ENCODE measurements at regions not wholly inside any gene's neighbourhood (a gene's known extent, or its start where the extent isn't known, plus 50 kb on each side); places are given as distances from the start of the nearest gene placed in this dataset.
"Not testable (repeated sequence)": the region's sequence is repeated elsewhere in the genome, so short reads cannot be mapped to it uniquely, and the experiment has no call there.

GRCh38 chr4:164320847-164321246 lies 433.1 kb upstream of the SMIM31 start:
- no peak for DNase-seq (ENCODE audit: low spot score)

DNA sequence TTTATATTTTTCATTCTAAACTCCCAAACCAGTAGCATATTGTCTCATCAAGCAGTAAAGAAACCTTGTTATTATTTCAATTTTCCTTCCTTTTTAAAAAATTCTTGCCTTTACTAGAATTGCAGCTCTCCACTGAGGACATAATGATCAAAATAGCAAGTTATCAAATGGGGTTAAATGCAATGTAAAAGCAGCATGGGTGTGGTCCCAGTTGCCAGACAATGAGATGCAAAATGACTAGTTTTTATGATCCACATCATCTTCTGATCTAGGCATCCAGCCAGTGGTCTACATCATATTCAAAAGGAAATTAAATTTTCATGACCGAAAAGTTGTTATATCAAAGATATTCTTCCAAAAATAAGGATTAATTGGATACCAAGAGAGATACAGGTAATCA lies 427.9 kb upstream of the SMIM31 start:
- no peak for DNase-seq (ENCODE audit: low spot score)

- DNase-seq (ENCODE audit: low spot score) = no peak
Measured at GRCh38 chr4:164337219-164337944, 416.5 kb upstream of the SMIM31 start.

DNA sequence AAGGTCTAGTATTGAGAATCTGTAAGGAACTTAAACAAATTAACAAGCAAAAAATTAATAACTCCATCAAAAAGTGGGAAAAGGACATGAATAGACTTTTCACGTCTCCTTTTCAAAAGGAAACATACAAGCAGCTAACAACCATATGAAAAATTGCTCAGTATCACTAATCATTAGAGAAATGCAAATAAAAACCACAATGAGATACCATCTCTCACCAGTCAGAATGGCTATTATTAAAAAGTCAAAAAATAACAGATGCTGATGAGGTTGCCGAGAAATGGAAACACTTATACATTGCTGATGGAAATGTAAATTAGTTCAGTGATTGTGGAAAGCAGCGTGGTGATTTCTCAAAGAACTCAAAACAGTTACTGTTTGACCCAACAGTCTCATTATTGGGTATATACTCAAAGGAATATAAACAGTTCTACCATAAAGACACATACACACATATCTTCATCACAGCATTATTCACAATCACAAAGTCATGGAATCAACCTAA lies 410.4 kb upstream of the SMIM31 start:
- no peak for DNase-seq (ENCODE audit: low spot score)

DNA sequence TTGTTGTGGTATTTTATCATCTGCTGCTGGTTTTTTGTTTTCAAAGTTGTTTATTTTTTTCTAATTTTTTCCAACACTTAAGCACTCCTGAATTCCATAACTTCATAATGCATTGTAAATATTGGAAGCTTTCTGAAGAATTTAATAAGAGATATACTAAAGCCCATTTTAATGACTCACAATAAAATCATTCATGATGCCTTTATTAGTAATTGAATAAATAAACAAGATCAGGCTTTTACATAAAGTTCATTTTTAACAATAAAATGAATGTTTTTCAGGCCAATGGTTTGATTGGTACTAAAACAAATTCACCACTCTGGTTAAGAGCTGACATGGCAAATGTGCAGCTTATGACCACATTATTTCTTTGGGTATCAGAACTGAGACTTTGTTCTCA lies 408.2 kb upstream of the SMIM31 start:
- no peak for DNase-seq (ENCODE audit: low spot score)

DNA sequence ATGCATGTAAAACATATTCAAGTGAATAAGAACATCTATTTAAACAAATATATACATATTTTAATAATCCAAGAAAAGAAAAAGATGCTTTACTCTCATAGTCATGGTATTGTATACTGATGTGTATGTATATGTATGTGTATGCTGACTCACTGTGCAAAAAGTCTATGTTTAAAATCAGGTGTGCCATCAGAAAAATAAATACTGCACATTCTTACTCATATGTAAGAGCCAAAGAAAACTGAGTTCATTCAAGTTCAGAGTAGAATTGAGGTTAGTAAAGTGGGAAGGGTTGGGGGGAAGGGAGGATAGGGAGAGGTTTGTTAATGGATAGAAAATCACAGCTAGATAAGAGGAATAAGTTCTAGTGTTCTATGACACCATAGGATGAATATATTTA lies 403.9 kb upstream of the SMIM31 start:
- no peak for DNase-seq (ENCODE audit: low spot score)

DNA sequence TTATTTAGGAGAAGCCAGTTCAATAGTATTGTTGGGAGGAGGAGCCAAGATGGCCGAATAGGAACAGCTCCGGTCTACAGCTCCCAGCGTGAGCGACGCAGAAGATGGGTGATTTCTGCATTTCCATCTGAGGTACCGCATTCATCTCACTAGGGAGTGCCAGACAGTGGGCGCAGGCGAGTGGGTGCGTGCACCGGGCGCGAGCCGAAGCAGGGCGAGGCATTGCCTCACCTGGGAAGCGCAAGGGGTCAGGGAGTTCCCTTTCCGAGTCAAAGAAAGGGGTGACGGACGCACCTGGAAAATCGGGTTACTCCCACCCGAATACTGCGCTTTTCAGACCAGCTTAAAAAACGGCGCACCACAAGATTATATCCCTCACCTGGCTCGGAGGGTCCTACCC lies 403.2 kb upstream of the SMIM31 start:
- DNase-seq (ENCODE audit: low spot score) = not testable (repeated sequence)

- DNase-seq (ENCODE audit: low spot score) = no peak
Measured at GRCh38 chr4:164357957-164358356, 396.0 kb upstream of the SMIM31 start.

GRCh38 chr4:164358400-164358799 lies 395.5 kb upstream of the SMIM31 start:
- DNase-seq (ENCODE audit: low spot score) = no peak

DNA sequence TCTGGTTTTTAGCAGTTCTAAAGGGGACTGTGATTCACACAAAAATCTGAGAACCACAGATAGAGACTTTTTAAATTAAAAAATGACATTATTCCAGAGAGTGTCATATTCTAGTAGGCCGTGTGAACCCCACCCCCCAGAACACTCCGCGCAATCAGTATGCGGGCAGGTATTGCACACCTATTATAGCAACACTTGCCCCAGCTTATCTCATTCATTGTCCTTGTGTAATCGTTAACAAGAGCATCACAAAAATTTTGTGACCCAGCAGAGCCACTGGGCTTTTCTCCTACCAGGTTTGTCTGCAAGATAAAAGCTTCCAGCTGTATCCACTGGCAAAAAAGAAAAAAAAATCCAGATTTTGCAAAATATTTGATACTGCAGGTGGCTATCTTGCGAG lies 394.1 kb upstream of the SMIM31 start:
- no peak for DNase-seq (ENCODE audit: low spot score)

DNA sequence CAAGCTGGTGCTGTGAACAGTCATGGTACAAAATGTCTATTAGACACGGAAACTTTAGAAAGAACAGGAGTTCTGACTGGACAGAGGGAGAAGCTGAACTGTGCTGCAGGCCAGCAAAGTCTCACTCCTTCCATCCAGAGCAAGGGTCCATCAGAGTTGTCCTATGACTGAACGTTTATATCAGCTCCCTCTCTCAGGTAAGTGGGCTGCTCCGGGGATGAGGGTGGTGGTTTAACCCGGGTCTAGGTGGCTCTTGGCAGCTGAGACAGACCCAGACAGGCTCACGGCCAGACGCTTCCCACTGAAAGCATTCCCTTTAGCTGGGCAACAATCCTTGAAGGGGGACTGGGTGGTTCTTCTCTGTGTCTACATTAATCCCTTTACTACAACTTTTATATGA lies 385.0 kb upstream of the SMIM31 start:
- no peak for DNase-seq (ENCODE audit: low spot score)

- no peak for DNase-seq (ENCODE audit: low spot score)
Measured at GRCh38 chr4:164373021-164373420, 380.9 kb upstream of the SMIM31 start.

DNA sequence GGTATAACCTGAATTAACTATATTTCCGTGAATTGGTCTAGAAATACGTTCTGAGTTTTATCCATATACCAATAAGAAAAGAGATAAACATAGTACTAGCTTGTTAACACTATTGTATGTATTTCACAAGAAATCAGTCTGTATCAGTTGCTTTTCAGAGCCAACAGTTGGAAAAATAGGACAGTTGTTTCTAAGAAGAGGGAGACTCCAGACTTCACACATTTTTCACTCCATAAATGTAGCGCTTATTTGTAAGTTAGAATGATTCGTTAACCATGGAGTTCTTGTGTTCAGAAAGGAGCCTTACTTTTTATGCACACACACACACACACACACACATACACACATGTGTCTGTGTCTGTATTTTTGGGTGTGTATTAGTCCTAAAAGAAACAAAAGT lies 376.7 kb upstream of the SMIM31 start:
- DNase-seq (ENCODE audit: low spot score) = no peak

GRCh38 chr4:164378361-164378760 lies 375.6 kb upstream of the SMIM31 start:
- no peak for DNase-seq (ENCODE audit: low spot score)

DNA sequence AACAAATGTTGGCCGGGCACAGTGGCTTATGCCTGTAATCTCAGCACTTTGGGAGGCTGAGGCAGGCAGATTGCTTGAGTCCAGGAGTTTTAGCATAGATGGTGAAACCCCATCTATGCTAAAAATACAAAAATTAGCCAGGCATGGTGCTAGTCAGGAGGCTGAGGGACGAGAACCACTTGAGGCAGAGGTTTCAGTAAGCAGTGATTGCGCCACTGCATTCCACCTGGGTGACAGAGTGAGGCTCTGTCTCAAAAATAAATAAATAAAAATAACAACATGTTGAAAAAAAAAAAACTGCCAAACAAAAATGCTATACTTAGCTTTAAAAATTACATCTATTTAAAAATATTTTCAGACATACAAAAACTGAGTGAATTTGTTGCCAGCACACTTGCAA lies 374.2 kb upstream of the SMIM31 start:
- no peak for DNase-seq (ENCODE audit: low spot score)

DNA sequence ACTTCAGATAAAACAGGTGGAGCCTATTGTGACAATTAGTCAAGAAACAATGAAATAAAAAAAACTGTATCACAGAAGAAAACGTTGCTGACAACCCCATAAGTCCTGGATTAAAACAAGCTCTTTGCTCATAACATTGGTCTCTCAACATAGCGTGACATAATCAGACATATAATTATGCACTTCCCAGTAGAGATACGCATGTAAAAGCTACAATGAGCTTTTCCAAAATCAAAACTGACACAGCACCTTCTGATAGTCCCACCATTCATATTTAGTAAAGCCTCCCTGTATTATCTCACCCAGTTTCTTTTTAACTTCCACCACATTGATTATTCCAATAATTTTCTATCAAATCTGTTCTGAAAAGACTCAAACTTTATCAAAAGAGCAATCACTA lies 372.1 kb upstream of the SMIM31 start:
- DNase-seq (ENCODE audit: low spot score) = no peak

GRCh38 chr4:164383058-164383357 lies 370.9 kb upstream of the SMIM31 start:
- DNase-seq (ENCODE audit: low spot score) = no peak

DNA sequence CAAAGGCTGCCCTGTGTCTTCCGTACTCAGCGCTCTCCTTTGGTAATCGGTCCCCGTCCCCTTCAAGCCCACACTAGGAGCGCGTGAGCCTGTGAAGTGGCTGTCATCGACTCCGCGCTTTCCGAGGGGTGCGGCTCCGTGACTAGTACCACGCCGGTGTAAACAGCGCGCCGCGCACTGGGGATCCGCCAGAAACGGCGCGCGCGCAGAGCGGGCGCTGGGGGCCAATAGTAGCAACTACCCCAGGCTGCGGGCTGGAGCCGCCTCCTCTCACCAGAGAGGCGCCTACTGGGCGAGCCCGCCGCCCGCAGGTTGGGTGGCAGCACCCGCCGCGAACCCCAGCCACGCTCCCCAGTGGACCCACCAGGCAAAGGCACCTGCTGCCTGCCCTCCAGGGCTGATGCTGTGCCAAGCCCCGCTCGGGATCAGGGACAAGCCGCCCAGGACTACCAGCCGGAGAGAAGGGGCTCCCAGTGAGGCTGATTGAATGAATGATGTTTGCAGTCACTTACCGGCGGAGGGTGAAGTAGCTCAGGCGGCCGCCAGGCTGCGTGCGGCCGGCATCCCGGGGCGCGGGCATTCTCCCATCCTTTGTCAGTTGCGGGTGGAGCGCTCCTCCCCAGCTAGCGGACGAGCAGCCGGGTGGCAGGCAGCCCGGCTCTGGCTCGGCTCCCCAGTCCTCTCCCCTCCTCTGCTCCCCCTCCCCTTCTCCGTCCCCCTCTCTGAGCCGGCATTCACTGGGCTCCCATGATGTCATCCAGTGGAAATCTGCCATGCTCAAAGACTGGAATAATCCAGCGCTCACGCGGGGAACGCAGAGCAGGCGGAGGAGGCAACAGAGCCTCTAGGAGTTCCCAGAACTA lies 370.3 kb upstream of the SMIM31 start:
- no peak for DNase-seq (ENCODE audit: low spot score)

DNA sequence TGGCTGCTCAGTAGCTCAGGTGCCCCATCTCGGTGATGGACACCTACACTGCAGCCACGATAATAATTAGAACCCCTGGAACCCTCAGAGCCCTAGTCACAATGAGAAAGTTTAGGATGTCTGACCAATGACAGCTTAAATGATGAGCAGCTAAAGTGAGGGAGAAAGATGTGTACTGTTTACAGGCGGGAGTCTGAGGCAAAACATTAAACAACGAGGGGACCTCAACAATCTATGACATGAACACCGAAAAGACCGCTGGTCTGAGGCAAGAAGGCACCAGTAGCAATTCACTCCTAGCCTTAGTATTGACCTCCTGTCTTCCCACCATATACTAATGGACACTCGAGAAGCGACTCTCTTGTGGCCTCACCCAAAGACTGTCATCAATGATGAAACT lies 369.5 kb upstream of the SMIM31 start:
- DNase-seq (ENCODE audit: low spot score) = no peak

DNA sequence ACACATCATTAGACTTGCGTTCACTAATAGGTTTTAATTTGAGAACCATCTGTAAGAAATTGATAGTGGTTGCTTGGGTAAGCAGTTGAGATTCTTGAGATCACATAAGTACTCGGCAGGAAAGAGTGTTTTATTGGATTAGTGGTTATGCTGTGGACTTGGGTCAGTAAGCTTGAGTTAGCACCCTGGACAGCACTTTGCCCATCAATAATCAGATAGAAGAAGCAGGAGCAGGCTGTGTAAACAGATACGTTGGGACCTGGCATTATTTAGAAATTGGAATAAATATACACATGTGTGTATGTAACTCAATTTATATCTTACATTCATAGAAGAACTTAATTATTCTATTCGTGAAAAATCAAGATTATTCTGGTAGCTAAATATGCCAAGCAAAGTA lies 357.5 kb upstream of the SMIM31 start:
- no peak for DNase-seq (ENCODE audit: low spot score)

DNA sequence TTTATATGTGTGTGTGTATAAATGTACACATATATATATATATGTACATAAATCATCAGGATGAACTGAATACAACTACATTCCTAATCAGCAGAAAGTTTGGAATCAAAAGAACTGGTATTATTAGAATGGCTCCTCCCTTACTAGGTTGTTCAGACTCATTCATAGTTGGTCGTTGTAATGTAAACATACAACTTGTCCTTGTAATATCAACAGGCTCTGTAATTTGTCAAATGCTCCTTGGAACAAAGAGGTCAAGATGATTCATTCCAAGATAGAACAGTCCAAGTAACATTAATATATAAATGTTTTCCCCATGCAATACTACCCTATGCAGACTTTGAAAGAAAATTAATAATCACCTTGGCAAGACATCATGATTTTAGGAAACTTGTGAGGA lies 351.4 kb upstream of the SMIM31 start:
- no peak for DNase-seq (ENCODE audit: low spot score)

DNA sequence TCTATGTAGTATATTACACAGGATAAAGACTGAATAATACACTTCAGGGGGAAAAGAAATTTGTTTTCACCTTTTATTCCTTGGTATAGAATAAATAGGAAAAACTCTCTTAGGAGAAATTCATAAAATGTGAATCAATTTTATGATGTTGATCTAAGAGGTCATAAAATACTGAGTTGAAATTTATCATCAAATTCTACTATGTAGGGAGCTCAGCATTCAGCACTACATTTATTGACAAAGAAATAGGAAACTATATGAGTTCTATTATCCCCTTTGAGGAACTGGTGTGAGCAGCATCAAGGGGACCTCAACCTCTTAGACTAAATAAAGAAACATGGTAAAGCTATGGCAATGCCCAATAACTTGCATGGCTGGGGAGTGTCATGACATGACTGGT lies 348.2 kb upstream of the SMIM31 start:
- no peak for DNase-seq (ENCODE audit: low spot score)

DNA sequence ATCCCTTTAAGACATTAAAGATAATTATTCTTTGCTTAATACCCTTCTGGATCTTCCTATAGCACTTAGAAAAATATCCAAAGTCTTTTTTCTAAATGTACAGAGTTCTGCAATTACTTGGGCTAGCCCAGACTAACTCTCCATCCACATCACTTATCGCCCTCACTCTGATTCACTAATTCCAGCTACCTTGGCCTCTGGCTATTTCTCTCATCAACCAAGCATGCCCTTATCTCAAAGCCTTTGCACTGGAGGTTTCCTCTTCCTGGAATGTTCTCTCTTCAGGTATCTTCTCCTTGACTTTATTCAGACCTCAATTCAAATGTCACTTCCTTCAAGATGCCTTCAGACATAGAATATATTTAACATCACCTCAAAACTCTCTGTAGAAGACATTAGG lies 345.1 kb upstream of the SMIM31 start:
- no peak for DNase-seq (ENCODE audit: low spot score)

DNA sequence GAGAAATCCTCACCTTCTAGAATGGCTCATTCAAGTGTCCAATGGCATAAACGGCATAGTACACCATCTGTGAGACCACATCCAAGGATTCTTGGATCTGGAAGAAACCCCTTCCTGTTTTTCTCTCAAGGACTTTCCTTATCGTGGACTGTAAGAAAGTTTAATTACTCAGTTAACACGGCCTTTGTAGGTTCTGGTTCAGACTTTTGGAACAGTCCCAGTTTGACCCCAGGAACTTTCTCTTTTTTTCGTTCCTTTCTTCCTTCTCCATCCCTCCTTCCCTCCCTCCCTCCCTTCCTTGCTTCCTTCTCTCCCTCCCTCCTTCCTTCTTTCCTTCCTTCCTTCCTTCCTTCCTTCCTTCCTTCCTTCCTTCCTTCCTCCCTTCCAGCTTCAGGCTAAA lies 343.5 kb upstream of the SMIM31 start:
- DNase-seq (ENCODE audit: low spot score) = no peak
